Peyer's patch (tissue), 4 donors: ENCODE measurements at regions not wholly inside any gene's neighbourhood (a gene's known extent, or its start where the extent isn't known, plus 50 kb on each side); places are given as distances from the start of the nearest gene placed in this dataset.

Experiments
- DNase-seq, 3 donors: peaks; one replicate each; pipeline ENCODE4 v3.0.0-alpha.2; 2017 to 2019
- H3K27ac ChIP-seq, 4 donors: fragments of 200-600 bp; sonication (generic); one replicate each; pipeline ENCODE4 v1.5.1; 2016 to 2019
- H3K27me3 ChIP-seq, 2 donors: fragments of 200-600 bp; sonication (generic); one replicate each; pipeline ENCODE4 v1.5.1; 2019
- H3K36me3 ChIP-seq, 3 donors: fragments of 200-600 bp; sonication (generic); one replicate each; pipeline ENCODE4 v1.5.1; 2016 to 2019
- H3K4me1 ChIP-seq, 4 donors: fragments of 200-600 bp; sonication (generic); one replicate each; pipeline ENCODE4 v1.5.1; 2016 to 2019
- H3K4me3 ChIP-seq, 4 donors: fragments of 200-600 bp; sonication (generic); 1 replicate in 3 of 4; 2 replicates in 1 of 4; pipeline ENCODE4 v1.5.1; 2016 to 2019; ENCODE audit warnings: mild to moderate bottlenecking in 1 of 4
- H3K9me3 ChIP-seq, 4 donors: fragments of 200-600 bp; sonication (generic); one replicate each; pipeline ENCODE4 v1.5.1; 2016 to 2019; ENCODE audit warnings: mild to moderate bottlenecking in 1 of 4
- CTCF ChIP-seq, 6 experiments: fragments of 450-650 bp in 4 of 6; fragments of 200-600 bp in 2 of 6; sonication (generic) in 1 of 6; IDR thresholded peaks; one replicate each; pipeline ENCODE4 v1.5.1; 2017 to 2019; ENCODE audit warnings: antibody characterized with exemption in 6 of 6, mild to moderate bottlenecking in 3 of 6, moderate library complexity in 1 of 6
- POLR2A ChIP-seq, 2 donors: fragments of 450-650 bp; IDR thresholded peaks; one replicate each; pipeline ENCODE4 v1.5.1; 2017; ENCODE audit warnings: antibody characterized with exemption in 2 of 2, mild to moderate bottlenecking in 2 of 2, moderate library complexity in 2 of 2

GRCh38 chr3:182438398-182438797 is 354.9 kb upstream of the ATP11B start:
- Histone ChIP-seq H3K4me3 (no peak overlapping the region), H3K27me3 (no peaks in the 10 kb centered on the region), H3K9me3 (no peaks in the 10 kb centered on the region), H3K4me1 (no peaks in the 10 kb centered on the region), H3K27ac (no peak overlapping the region), H3K36me3 (no peaks in the 10 kb centered on the region)
- TF ChIP-seq POLR2A (IDR thresholded peaks at IDR 0.05), result no peak
- no peak for DNase-seq

GRCh38 chr3:182440101-182440500 is 353.2 kb upstream of the ATP11B start:
- Histone ChIP-seq H3K36me3 (no peaks in the 10 kb centered on the region), H3K9me3 (no peaks in the 10 kb centered on the region), H3K4me1 (no peaks in the 10 kb centered on the region), H3K27ac (no peak overlapping the region), H3K4me3 (no peak overlapping the region), H3K27me3 (no peaks in the 10 kb centered on the region)
- TF ChIP-seq CTCF (IDR thresholded peaks at IDR 0.05) (no peak), POLR2A (IDR thresholded peaks at IDR 0.05) (no peak)
- DNase-seq, result no peak

GRCh38 chr3:182445576-182445975 is 347.7 kb upstream of the ATP11B start:
- Histone ChIP-seq H3K27ac (no peak overlapping the region), H3K9me3 (no peaks in the 10 kb centered on the region), H3K4me3 (no peak overlapping the region), H3K27me3 (no peaks in the 10 kb centered on the region), H3K36me3 (no peaks in the 10 kb centered on the region), H3K4me1 (no peaks in the 10 kb centered on the region)
- TF ChIP-seq POLR2A (IDR thresholded peaks at IDR 0.05) (no peak), CTCF (IDR thresholded peaks at IDR 0.05) (no peak)
- no peak for DNase-seq

GRCh38 chr3:182450942-182451787 is 342.1 kb upstream of the ATP11B start:
- TF ChIP-seq POLR2A (IDR thresholded peaks at IDR 0.05) (no peak), CTCF (IDR thresholded peaks at IDR 0.05) (no peak)
- Histone ChIP-seq H3K36me3 (no peaks in the 10 kb centered on the region), H3K4me1 (no peaks in the 10 kb centered on the region), H3K4me3 (no peak overlapping the region), H3K27me3 (no peaks in the 10 kb centered on the region), H3K27ac (no peak overlapping the region), H3K9me3 (no peaks in the 10 kb centered on the region)
- no peak for DNase-seq

GRCh38 chr3:182451871-182452270 is 341.4 kb upstream of the ATP11B start:
- no peaks in the 10 kb centered on the region for H3K36me3 ChIP-seq
- H3K9me3 ChIP-seq, result no peaks in the 10 kb centered on the region
- H3K27ac ChIP-seq, result no peak overlapping the region
- H3K4me3 ChIP-seq, result no peak overlapping the region
- no peaks in the 10 kb centered on the region for H3K27me3 ChIP-seq
- TF ChIP-seq CTCF (IDR thresholded peaks at IDR 0.05) (no peak), POLR2A (IDR thresholded peaks at IDR 0.05) (no peak)
- DNase-seq, result no peak
- H3K4me1 ChIP-seq, result no peaks in the 10 kb centered on the region

GRCh38 chr3:182455011-182455410 is 338.3 kb upstream of the ATP11B start:
- Histone ChIP-seq H3K36me3 (no peaks in the 10 kb centered on the region), H3K4me3 (no peak overlapping the region), H3K9me3 (no peaks in the 10 kb centered on the region), H3K27ac (no peak overlapping the region), H3K4me1 (no peaks in the 10 kb centered on the region), H3K27me3 (no peaks in the 10 kb centered on the region)
- DNase-seq, result no peak
- TF ChIP-seq POLR2A (IDR thresholded peaks at IDR 0.05), result no peak
- TF ChIP-seq CTCF (IDR thresholded peaks at IDR 0.05), result no peak
